GM11168 (cell line): ENCODE measurements at regions not wholly inside any gene's neighbourhood (a gene's known extent, or its start where the extent isn't known, plus 50 kb on each side); places are given as distances from the start of the nearest gene placed in this dataset.
"Not testable (repeated sequence)": the region's sequence is repeated elsewhere in the genome, so short reads cannot be mapped to it uniquely, and the experiment has no call there.

ENCODE experiments used
- in situ Hi-C: fragments of 300-500 bp; cut with MboI; formaldehyde crosslinking; loops from one replicate; pipeline ENCODE4 v1.12.0; 2022; ENCODE audit warnings: low sequenced_read_pairs; ENCODE audit not compliant: unreplicated experiment

- in situ Hi-C loops = no loop called here
Observed at GRCh38 chr1:221022331-221022730, 143.1 kb downstream of the HLX start.

DNA sequence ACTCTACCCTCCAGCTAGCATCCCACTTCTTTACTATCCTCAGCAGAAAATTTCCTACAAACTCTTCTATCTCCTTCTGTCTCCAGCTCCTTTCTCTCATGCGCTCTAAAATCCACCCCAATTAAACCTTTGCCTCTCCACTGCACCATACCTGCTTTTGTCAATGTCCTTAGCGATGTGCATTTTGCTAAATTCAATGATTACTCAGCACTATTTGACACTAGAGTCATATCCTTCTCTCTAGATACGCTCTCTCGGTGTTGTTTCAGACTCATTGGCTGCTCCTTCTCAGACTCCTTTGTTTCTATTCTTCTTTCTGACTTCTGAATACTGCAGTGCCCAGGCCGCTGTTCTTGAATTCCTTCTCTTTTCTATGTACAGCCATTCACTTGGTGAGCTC, 144.2 kb downstream of the HLX start:
- in situ Hi-C loops = no loop called here

- in situ Hi-C loops = no loop called here
Observed at GRCh38 chr1:221025501-221025900, 146.3 kb downstream of the HLX start.

- in situ Hi-C loops = no loop called here
Observed at GRCh38 chr1:221025956-221026355, 146.7 kb downstream of the HLX start.

GRCh38 chr1:221029981-221030649, 150.9 kb downstream of the HLX start:
- in situ Hi-C loops = no loop called here

DNA sequence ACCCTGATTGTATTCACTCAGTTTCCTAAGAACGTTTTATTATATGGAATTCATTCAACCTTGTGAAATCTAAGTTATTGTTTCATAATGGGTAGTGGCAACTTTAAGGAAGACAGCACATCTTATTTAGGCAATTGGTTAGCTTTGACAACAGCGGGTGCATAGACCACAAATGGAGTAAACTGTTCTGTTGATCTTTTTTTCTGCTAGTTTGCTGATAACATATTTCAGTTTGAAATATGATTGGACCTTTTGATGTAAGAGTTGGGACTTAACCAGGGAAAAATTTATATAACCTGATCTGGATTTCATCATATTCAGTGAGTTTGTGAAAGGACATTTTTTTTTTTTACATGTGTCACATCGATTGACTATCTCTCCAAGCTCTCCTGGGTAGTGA, 151.7 kb downstream of the HLX start:
- in situ Hi-C loops = no loop called here

GRCh38 chr1:221031458-221032203, 152.4 kb downstream of the HLX start:
- in situ Hi-C loops = no loop called here

DNA sequence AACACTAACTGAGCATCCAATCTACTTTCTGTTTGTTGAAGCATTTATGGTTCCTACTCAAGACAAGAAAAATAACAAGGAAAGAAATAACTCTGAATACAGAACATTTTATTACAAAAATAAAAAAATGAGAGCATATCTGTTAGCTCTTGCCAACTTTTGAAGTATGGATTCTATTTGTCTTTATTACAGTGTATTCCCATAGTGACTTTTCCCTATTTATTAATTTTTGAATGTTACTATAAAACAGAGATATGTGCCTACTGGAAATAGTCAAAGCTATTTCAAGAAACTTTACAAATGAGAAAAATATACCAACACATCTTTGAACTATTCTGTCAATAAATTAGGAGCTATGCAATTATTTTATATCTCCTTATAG, 153.0 kb downstream of the HLX start:
- in situ Hi-C loops = no loop called here

DNA sequence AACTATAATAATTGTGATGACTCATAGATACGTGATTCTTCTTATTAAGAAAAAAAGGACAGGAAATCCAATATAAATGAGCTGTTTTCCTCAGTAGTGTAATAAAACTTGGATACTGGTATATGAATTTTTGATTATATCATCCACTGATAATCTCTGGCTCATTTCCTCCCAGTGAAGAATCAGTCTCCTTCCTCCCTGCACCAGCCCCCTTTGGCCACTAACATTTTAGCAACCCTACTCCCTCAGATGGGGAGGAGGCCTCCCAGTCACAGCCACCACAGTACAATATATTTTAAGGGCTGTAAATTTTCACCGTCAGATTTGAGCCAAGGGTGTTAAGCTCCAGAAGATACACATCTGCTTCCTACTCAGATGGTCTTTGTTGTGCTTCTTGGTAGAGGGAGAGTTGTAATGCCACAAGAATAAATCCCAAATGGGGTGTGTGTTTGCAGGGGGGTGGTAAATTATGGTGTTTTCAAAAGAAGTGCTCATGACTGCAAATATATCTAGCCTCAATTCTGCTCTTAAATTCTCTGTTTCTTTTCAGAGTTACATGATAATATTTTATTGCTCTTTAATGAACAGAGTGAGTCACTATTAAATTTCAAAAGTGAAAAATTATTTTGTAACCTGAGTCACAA, 153.5 kb downstream of the HLX start:
- in situ Hi-C loops = no loop called here

- in situ Hi-C loops = no loop called here
Observed at GRCh38 chr1:221035662-221036153, 156.5 kb downstream of the HLX start.

DNA sequence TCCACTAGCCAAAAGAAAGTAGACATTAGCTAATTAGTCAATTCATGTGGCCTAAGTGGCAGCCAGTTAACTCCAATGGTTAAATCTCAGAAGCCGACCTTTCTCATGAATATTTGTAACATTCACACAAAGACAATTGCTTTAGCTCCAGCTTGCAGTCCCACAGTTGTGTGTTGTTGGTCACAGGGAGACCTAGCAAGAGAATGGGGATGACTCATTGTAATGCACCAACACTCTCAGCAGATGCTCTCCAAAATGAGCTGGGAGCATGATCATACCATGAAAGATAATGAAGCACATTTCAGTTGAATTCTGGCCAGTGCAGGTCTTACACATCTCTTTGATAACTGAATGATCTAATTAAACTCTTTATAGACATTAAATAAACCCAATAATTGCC, 160.4 kb downstream of the HLX start:
- in situ Hi-C loops = no loop called here

DNA sequence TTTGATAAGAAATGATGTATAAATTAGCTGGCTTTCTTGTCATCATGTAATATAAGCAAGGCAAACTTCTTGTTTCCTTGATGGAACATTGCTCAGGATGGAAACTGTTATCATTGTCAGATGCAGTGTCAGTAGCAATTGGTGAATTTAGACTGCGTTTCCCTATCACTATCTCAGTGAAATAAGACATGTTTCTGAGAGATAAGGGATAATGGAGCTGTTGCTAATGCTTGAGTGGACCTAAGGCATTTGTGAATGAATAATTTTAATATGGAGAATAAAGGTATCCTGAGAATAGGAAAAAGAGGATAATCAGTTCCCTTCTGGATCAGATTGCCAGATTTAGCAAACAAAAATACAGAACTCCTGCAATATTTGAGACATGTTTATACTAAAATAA, 160.9 kb downstream of the HLX start:
- in situ Hi-C loops = no loop called here

DNA sequence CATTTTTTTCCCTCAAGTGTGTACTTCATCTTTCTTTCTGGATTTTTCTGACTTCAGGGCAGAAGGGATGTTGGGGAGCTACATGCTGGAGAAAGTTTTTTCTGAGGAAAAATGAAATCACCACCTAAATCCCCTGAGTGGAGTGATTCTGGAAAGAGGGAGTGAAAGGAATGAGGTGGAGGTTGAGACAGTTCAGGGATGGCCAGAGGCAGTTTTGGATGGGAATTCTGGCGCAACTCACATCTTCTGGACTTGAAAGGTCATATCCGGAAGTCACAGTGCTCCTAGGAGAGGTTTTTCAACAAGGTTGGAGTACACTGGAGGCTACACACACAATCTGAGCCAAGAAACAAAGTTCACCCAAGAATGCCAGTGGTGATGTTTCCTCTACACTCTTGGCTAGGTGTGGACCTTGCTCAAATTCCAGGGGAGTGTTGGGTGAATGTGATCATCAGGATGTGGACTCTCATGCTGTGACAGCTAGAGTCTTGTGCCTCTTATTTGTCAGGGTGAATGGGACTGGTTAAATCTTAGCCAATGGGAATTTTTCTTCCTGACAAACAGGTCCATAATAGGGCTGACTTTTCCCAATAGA, 161.5 kb downstream of the HLX start:
- in situ Hi-C loops = no loop called here

DNA sequence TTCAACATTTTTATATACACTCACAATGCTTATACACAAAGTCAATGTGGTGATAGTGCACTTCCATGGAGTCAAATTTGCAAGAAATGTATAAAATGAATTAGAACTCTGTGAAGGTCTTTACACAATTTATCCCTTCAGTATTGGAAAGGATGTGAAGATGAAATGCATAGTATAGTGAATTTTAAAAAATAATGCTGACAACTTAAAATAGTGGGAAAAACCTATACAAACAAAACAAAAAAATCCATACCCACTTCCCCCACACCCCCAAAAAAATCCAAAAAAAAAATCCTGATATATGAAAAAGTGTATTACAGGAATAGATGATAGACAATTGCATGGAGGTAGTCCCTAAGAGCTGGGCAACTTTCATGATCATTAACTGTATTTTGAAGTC, 165.3 kb downstream of the HLX start:
- in situ Hi-C loops = no loop called here

- in situ Hi-C loops = no loop called here
Observed at GRCh38 chr1:221045151-221045550, 165.9 kb downstream of the HLX start.

GRCh38 chr1:221045842-221046831, 166.9 kb downstream of the HLX start:
- in situ Hi-C loops = no loop called here

DNA sequence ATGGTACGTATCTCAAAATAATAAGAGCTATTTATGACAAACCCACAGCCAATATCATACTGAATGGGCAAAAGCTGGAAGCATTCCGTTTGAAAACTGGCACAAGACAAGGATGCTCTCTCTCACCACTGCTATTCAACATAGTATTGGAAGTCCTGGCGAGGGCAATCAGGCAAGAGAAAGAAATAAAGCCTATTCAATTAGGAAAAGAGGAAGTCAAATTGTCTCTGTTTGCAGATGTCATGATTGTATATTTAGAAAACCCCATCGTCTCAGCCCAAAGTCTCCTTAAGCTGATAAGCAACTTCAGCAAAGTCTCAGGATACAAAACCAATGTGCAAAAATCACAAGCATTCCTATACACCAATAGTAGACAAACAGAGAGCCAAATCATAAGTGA, 172.1 kb downstream of the HLX start:
- in situ Hi-C loops = not testable (repeated sequence)

GRCh38 chr1:221053889-221054288, 174.6 kb downstream of the HLX start:
- in situ Hi-C loops = no loop called here

DNA sequence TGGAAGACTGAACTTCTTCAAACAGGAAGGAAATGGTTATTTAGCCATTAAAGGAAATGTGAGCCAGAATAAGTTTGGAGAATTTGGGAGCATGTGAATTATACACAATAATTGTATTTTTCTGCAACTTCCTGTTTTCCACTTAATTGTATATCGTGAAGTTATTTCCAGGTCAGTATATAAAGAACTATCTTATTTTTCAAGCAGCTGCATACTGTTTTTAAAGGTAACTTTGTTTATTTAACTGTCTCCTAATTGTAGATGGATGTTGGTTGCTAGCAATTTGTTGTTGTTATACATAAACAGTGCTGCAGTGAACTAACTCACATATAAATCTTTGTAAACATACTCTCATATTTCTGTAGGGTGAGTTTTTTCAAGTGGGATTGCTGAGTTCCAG, 180.3 kb downstream of the HLX start:
- in situ Hi-C loops = no loop called here

GRCh38 chr1:221063651-221064050, 184.4 kb downstream of the HLX start:
- in situ Hi-C loops = no loop called here
